GM12875 (cell line): ENCODE measurements at regions not wholly inside any gene's neighbourhood (a gene's known extent, or its start where the extent isn't known, plus 50 kb on each side); places are given as distances from the start of the nearest gene placed in this dataset.

Source experiments
- H3K4me3 ChIP-seq: one replicate; pipeline ENCODE4 v1.5.1; 2011; ENCODE audit warnings: low read depth, low read length, control low read depth
- CTCF ChIP-seq: IDR thresholded peaks from 2 replicates; pipeline ENCODE4 v1.5.1; 2011; ENCODE audit warnings: low read depth, mild to moderate bottlenecking, control low read depth, inconsistent platforms, low read length, moderate library complexity, borderline replicate concordance; ENCODE audit not compliant: insufficient read depth

- no peak for TF ChIP-seq CTCF
- no peak overlapping the region for H3K4me3 ChIP-seq
Measured at GRCh38 chr7:136076954-136077353, 99.8 kb upstream of the MTPN start.

GRCh38 chr7:136074843-136075242 lies 97.7 kb upstream of the MTPN start:
- H3K4me3 ChIP-seq: no peak overlapping the region
- TF ChIP-seq CTCF: no peak

- no peak for TF ChIP-seq CTCF
- no peak overlapping the region for H3K4me3 ChIP-seq
Measured at GRCh38 chr7:136072447-136072846, 95.3 kb upstream of the MTPN start.

GRCh38 chr7:136070736-136071505 lies 93.8 kb upstream of the MTPN start:
- no peak for TF ChIP-seq CTCF
- H3K4me3 ChIP-seq: no peak overlapping the region

- no peak for TF ChIP-seq CTCF
- H3K4me3 ChIP-seq: no peak overlapping the region
Measured at GRCh38 chr7:136069840-136070529, 92.8 kb upstream of the MTPN start.

GRCh38 chr7:136067277-136067676 lies 90.1 kb upstream of the MTPN start:
- TF ChIP-seq CTCF: no peak
- H3K4me3 ChIP-seq: no peak overlapping the region
